ENCODE measurements at regions not wholly inside any gene's neighbourhood (a gene's known extent, or its start where the extent isn't known, plus 50 kb on each side); places are given as distances from the start of the nearest gene placed in this dataset.

GRCh38 chr10:22874189-22874854, 53.5 kb upstream of the ARMC3 start:
- no peaks in the 10 kb centered on the region for H3K79me2 ChIP-seq (ENCODE audit: insufficient read depth, low read length)
- peak overlapping the region in 2 of 3 experiments; percentile 21 to 24; a peak in 3 of 7 replicates for H3K27ac Mint-ChIP-seq

More at GRCh38 chr10:22874189-22874854, 53.5 kb upstream of the ARMC3 start:
- no peaks in the 10 kb centered on the region for H3K23me2 ChIP-seq (ENCODE audit: insufficient read length, low read depth, low read length, poor library complexity, severe bottlenecking)
- H2AK5ac ChIP-seq (ENCODE audit: insufficient read length, low read length) = no peak overlapping the region
- WGBS (ENCODE audit: extremely low coverage, insufficient read length, low lambda C conversion rate) = no CpG with 5 or more reads among the region's 7 CpGs
- H3K79me1 ChIP-seq (ENCODE audit: insufficient read depth, low read depth, low read length, poor library complexity, severe bottlenecking) = no peaks in the 10 kb centered on the region
- H3K27me3 Mint-ChIP-seq (ENCODE audit: low read depth) = no peaks in the 10 kb centered on the region
- H2BK15ac ChIP-seq (ENCODE audit: low read depth, low read length) = no peak overlapping the region
- H3K27ac ChIP-seq (ENCODE audit: insufficient read length, low read depth, low read length) = no peak overlapping the region
- H3K9me3 Mint-ChIP-seq = peaks cover 0 to 1% of the 10 kb centered on the region in 2 experiments; a peak in 1 of 5 replicates
- H3K4me1 ChIP-seq (ENCODE audit: insufficient read depth, low read length) = peaks cover 19% of the 10 kb centered on the region
- no peak overlapping the region for H2BK120ac ChIP-seq (ENCODE audit: low read depth, low read length, poor library complexity, severe bottlenecking)
- H3T11ph ChIP-seq (ENCODE audit: low read length) = no peak overlapping the region
- no peak overlapping the region for H3K18ac ChIP-seq (ENCODE audit: insufficient read length, low read depth, low read length)
- no peak overlapping the region for H2BK20ac ChIP-seq (ENCODE audit: low read depth, low read length, poor library complexity, severe bottlenecking)
- no peak overlapping the region for H2BK5ac ChIP-seq (ENCODE audit: insufficient read length, low read length)
- no peak overlapping the region for H4K5ac ChIP-seq (ENCODE audit: insufficient read length, low read depth, low read length)
- no peaks in the 10 kb centered on the region for H3K27me3 ChIP-seq (ENCODE audit: insufficient read depth, low read length)
- TF ChIP-seq CTCF (conservative IDR thresholded peaks at IDR 0.05) = no peak
- H4K8ac ChIP-seq (replicated peaks; ENCODE audit: insufficient read length, low read depth, low read length) = no peak overlapping the region
- peaks cover 56 to 67% of the 10 kb centered on the region in 2 experiments for H3K4me1 Mint-ChIP-seq
- H3K23ac ChIP-seq (ENCODE audit: insufficient read length, low read depth, low read length) = no peak overlapping the region
- H3K4ac ChIP-seq (ENCODE audit: low read depth, low read length) = no peak overlapping the region
- H2BK12ac ChIP-seq (ENCODE audit: insufficient read length, low read depth, low read length) = no peak overlapping the region
- H3K9me3 ChIP-seq (ENCODE audit: control insufficient read depth, low read depth, low read length) = no peaks in the 10 kb centered on the region
- no peaks in the 10 kb centered on the region; a peak in 1 of 7 replicates for H3K36me3 Mint-ChIP-seq (ENCODE audit: insufficient read depth in 1 of 3, low read depth in 3 of 3)
- no peak overlapping the region for H4K91ac ChIP-seq (ENCODE audit: insufficient read length, low read depth, low read length)
- no peak overlapping the region for H2AFZ ChIP-seq (ENCODE audit: low read length)
- H3K14ac ChIP-seq (ENCODE audit: insufficient read depth, low read length) = no peak overlapping the region
- no peak overlapping the region for H3K56ac ChIP-seq (ENCODE audit: insufficient read length, low read depth, low read length)
- no peak overlapping the region for H3K4me3 Mint-ChIP-seq
- H3K9ac ChIP-seq (ENCODE audit: extremely low read depth, insufficient read length, low read length) = no peak overlapping the region
- no peaks in the 10 kb centered on the region for H4K20me1 ChIP-seq (ENCODE audit: control insufficient read depth, insufficient read depth, insufficient read length)
- DNase-seq = no peak
- no peak overlapping the region for H3K4me2 ChIP-seq (ENCODE audit: insufficient read depth, insufficient read length, low read length)

Data from H9 (cell line).